Small intestine (tissue), 7 donors: ENCODE measurements at regions not wholly inside any gene's neighbourhood (a gene's known extent, or its start where the extent isn't known, plus 50 kb on each side); places are given as distances from the start of the nearest gene placed in this dataset.

Experiments
- DNase-seq, 2 donors: peaks; one replicate each; pipeline versions ENCODE4 v3.0.0 to v3.0.0-alpha.2; 2013
- FAIRE-seq: peaks from 2 replicates; lab custom pipeline; 2012; peaks lifted over from hg19 to GRCh38; lab: Jason Lieb, UNC
- H3K27ac ChIP-seq, 3 donors: one replicate each; pipeline ENCODE4 v1.5.1; 2013; ENCODE audit warnings: low read length in 2 of 3, mild to moderate bottlenecking in 2 of 3, control low read depth in 1 of 3, inconsistent platforms in 1 of 3, low read depth in 1 of 3, moderate library complexity in 1 of 3
- H3K27me3 ChIP-seq, 3 donors: one replicate each; pipeline ENCODE4 v1.6.1; 2013; ENCODE audit warnings: low read length in 3 of 3, inconsistent platforms in 1 of 3; ENCODE audit not compliant: control insufficient read depth in 3 of 3, insufficient read depth in 3 of 3
- H3K36me3 ChIP-seq, 3 donors: one replicate each; pipeline ENCODE4 v1.6.1; 2013; ENCODE audit warnings: low read length in 3 of 3, inconsistent platforms in 1 of 3, low read depth in 1 of 3, mild to moderate bottlenecking in 1 of 3, moderate library complexity in 1 of 3; ENCODE audit not compliant: control insufficient read depth in 3 of 3, insufficient read depth in 2 of 3
- H3K4me1 ChIP-seq, 3 donors: one replicate each; pipeline ENCODE4 v1.6.1; 2013; ENCODE audit warnings: low read length in 2 of 3, inconsistent platforms in 1 of 3, low read depth in 1 of 3, mild to moderate bottlenecking in 1 of 3, moderate library complexity in 1 of 3; ENCODE audit not compliant: control insufficient read depth in 3 of 3, insufficient read depth in 2 of 3
- H3K4me3 ChIP-seq, 3 donors: one replicate each; pipeline ENCODE4 v1.5.1; 2013; ENCODE audit warnings: low read length in 3 of 3, control low read depth in 1 of 3, inconsistent platforms in 1 of 3, low read depth in 1 of 3, mild to moderate bottlenecking in 1 of 3, moderate library complexity in 1 of 3
- H3K9me3 ChIP-seq, 2 donors: one replicate each; pipeline ENCODE4 v1.6.1; 2013; ENCODE audit warnings: low read depth in 1 of 2, low read length in 1 of 2; ENCODE audit not compliant: control insufficient read depth in 2 of 2, insufficient read depth in 1 of 2
- WGBS, 3 donors: extraction: QIAGEN DNeasy Blood & Tissue Kit; methylation state at CpG; one replicate each; pipeline ENCODE4 v1.1.7; 2013; 5-methylcytosine and 5-hydroxymethylcytosine counted together
- donor health status: healthy with polysubstance abuse.
- donor health status: control.
- donor health status: control.
- donor health status: Bipolar disorder and iron deficiency.
- donor health status: healthy.

DNA sequence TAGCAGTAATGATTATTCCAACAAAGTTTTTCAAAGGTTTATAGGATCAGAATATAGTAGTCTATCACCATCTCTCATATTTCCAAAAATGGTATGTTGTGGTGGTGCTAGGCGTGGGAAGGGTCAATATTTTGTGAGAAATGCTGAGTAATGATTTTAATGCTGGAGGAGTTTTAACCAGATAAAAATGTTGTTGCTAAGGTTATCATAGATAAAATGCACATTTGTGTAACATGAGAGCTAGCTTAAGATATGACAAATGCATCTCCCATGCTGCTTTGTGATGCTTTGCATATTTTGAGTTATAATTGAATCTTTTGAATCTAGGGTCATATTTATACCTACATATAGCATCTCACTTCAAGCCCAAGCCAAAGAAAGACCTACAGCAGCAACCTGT is 103.9 kb upstream of the ROBO1 start:
- 63 to 68% (median 64%) methylated on average over 1 of the region's 1 CpG for WGBS, 3 donors
- Histone ChIP-seq H3K36me3 (no peaks in the 10 kb centered on the region), H3K4me3 (no peak overlapping the region), H3K27me3 (no peaks in the 10 kb centered on the region), H3K9me3 (no peaks in the 10 kb centered on the region), H3K27ac (no peak overlapping the region), H3K4me1 (no peaks in the 10 kb centered on the region)
- no peak for DNase-seq
- FAIRE-seq: no peak

DNA sequence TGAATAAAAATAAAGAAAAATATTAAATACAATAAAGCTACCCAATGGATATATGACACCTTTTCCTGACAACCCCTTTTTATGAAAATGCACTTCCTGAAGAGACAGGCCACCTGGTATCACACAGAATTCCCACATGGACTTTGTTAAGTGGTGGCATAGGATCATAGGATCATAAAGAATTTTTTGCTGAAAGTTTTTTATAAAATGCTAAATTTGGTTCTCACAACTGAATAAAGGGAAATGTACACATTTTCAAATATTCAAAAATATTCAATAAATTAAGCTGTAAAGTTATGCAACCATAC is 102.5 kb upstream of the ROBO1 start:
- no peak for FAIRE-seq

DNA sequence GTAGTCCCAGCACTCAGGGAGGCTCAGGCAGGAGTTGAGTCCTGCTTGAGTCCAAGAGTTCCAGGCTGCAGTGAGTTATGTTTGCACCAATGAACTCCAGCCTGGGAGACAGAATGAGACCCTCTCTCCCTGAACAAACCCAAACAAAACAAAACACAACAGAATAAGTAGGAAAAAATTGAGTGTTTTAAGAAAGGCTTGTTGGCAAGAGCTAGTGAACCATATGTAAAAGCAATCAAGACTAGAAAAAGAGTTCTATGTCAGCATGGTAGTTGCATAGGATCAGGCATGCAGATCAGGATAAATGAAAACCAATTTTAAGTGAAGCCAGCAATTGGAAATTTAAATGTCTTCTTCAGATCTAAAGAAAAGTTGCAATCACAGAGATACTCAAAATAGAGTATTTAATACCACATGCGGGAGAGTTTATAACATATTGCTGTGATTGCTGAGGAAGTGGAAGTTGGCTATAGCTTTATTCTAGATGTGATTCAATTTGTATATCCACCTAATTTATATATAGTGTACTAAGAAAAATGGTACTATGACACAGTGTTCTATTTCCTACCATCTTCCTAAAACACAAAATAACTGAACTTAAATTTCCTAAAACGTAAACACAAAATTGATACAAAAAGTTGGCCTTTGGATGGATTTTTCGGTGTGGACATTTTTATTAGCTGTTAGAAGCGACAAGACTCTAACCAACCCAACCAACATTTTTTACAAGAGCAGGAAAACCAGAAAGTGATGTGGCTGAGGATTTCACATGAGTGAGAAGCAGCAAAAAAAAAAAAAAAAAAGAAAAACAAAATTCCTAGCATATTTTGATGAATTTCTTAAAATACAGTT is 101.9 kb upstream of the ROBO1 start:
- no peaks in the 10 kb centered on the region for H3K4me1 ChIP-seq

More for the DNA sequence above, 102.5 kb upstream of the ROBO1 start:
- Histone ChIP-seq H3K27ac (no peak overlapping the region), H3K27me3 (no peaks in the 10 kb centered on the region), H3K36me3 (no peaks in the 10 kb centered on the region), H3K4me1 (no peaks in the 10 kb centered on the region), H3K4me3 (no peak overlapping the region), H3K9me3 (no peaks in the 10 kb centered on the region)
- no peak for DNase-seq

DNA sequence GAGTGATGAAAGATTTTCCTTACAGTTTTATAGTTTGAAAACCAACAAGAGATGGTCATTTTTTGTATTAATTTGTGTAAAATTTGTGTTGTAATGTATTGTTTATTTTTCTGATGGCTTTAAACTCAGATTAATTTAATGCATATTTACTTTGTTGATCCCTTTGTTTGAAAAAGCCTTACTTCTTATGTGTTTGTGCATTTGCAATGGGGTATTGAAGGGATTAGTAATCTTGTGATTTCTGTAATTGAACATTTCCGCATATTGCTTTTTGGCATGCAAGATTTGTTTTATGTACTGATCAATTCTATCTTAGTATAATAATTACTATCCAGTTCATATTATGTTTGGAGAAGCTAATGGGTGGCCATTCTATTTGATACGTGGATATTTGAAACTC is 98.4 kb upstream of the ROBO1 start:
- no peak for FAIRE-seq
- no peaks in the 10 kb centered on the region for H3K27me3 ChIP-seq
- no peaks in the 10 kb centered on the region for H3K4me1 ChIP-seq
- no peak overlapping the region for H3K4me3 ChIP-seq
- peaks cover 0 to 7% of the 10 kb centered on the region in 2 donors for H3K9me3 ChIP-seq
- H3K36me3 ChIP-seq: no peaks in the 10 kb centered on the region
- H3K27ac ChIP-seq: no peak overlapping the region
- WGBS, 3 donors: 77 to 83% (median 81%) methylated on average over 2 of the region's 2 CpGs
- DNase-seq: no peak

More for the DNA sequence above, 101.9 kb upstream of the ROBO1 start:
- Histone ChIP-seq H3K27me3 (no peaks in the 10 kb centered on the region), H3K9me3 (no peaks in the 10 kb centered on the region), H3K4me3 (no peak overlapping the region), H3K36me3 (no peaks in the 10 kb centered on the region), H3K27ac (no peak overlapping the region)
- FAIRE-seq (no peak), DNase-seq (no peak)
- WGBS, 3 donors: 78 to 90% (median 89%) methylated on average over 4 of the region's 4 CpGs

DNA sequence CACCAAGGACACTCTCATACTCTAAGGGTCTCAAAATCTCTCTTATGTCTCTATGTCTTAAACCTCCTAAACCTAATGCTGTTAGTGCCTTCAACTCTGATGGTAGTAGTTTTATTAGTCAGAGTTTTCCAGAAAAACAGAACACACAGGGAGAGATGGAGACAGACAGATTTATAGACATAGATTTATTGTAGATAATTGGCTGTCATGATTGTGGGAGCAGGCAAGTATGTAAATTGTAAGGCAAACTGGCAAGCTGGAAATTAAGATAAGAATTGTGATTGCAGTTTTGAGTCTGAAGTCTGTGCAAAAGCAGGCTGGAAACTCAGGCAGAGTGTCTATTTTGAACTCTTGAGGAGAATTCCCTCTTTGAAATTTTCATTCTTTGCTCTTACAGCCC is 96.3 kb upstream of the ROBO1 start:
- Histone ChIP-seq H3K36me3 (no peaks in the 10 kb centered on the region), H3K4me3 (no peak overlapping the region), H3K9me3 (peaks cover 0 to 7% of the 10 kb centered on the region in 2 donors), H3K27me3 (no peaks in the 10 kb centered on the region), H3K27ac (no peak overlapping the region), H3K4me1 (no peaks in the 10 kb centered on the region)
- FAIRE-seq (no peak), DNase-seq (no peak)

DNA sequence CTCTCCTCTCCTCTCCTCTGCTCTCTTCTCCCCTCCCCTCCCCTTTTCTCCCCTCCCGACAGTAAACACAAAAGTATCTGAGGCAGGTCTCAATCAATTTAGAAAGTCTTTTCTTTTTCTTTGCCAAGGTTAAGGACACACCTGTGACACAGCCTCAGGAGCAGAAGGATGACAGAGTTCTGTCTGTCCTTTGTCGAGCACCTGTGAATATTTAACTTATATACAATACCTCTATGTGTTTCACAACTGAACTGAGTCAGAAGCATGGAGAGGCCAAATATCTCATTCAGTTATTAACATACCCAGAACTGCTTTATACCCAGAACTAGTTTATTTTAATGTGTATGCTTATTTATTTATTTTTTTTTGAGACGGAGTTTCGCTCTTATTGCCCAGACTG is 81.1 kb upstream of the ROBO1 start:
- Histone ChIP-seq H3K9me3 (no peaks in the 10 kb centered on the region), H3K36me3 (no peaks in the 10 kb centered on the region), H3K27me3 (no peaks in the 10 kb centered on the region), H3K4me3 (no peak overlapping the region), H3K27ac (no peak overlapping the region), H3K4me1 (no peaks in the 10 kb centered on the region)
- DNase-seq (peak in 1 of 2 donors; percentile 55), FAIRE-seq (no peak)
- WGBS, 3 donors: 30 to 70% (median 43%) methylated on average over 4 of the region's 4 CpGs

DNA sequence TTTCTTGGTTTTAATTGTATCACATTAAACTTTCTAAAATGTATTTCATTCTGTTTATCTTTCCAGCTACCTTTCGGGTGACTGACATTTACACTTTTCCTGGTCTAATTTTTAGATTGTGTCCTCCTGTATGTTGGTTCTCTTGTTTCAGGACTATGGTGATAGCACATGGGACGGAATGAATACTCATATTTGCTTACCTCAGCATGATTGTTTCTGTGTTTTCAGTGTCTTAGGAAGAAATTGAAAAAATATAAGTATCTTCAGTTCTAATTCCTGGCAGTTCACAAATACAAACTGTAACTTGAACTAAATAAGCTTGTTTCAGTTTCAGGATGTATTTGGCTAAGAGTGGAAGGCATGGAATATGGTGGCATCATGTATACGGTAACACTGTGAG is 80.1 kb upstream of the ROBO1 start:
- H3K27ac ChIP-seq: no peak overlapping the region
- no peaks in the 10 kb centered on the region for H3K4me1 ChIP-seq
- FAIRE-seq: no peak
- no peak for DNase-seq
- no peaks in the 10 kb centered on the region for H3K36me3 ChIP-seq
- no peaks in the 10 kb centered on the region for H3K27me3 ChIP-seq
- WGBS, 3 donors: 51 to 59% (median 52%) methylated on average over 3 of the region's 3 CpGs
- H3K9me3 ChIP-seq: no peaks in the 10 kb centered on the region
- no peak overlapping the region for H3K4me3 ChIP-seq

DNA sequence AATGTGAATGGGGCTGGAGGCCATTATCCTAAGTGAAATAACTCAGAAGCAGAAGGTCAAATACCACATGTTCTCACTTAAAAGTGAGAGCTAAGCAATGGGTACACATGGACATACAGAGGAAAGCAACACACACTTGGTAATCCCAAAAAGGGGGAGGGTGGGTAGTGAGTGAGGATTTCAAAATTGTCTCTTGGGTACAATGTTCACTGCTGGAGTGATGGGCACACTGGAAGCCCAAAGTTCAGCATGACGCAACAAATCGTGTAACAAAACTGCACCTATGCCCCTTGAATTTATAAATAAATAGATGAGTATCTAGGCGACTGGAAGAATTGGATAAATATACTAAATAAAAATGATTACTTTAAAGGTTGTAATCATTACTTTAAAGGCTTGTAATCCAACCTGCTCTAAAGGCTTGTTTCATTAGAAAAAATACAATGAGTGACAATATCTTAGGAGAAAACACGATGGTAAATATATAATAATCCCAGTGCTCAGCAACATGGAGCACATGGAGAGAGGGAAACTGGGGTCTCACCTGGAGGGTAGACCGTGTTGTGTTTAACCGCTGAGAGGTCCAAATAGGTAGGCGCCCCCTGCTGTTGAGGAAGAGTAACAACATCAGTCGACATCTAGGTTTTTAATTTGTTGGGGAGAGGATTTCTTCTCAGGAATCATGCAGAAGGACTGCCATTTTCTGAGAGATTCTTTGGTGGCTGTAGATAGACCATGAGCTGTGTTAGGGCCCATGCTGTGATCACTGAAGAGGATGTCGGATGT is 78.5 kb upstream of the ROBO1 start:
- 64 to 69% (median 65%) methylated on average over 9 of the region's 9 CpGs for WGBS, 3 donors
- no peak for FAIRE-seq
- DNase-seq: no peak
- H3K27me3 ChIP-seq: no peaks in the 10 kb centered on the region
- H3K4me3 ChIP-seq: no peak overlapping the region
- no peak overlapping the region for H3K27ac ChIP-seq
- no peaks in the 10 kb centered on the region for H3K36me3 ChIP-seq
- H3K9me3 ChIP-seq: no peaks in the 10 kb centered on the region
- H3K4me1 ChIP-seq: no peaks in the 10 kb centered on the region
